Osteoblast (primary cell): ENCODE measurements at regions not wholly inside any gene's neighbourhood (a gene's known extent, or its start where the extent isn't known, plus 50 kb on each side); places are given as distances from the start of the nearest gene placed in this dataset. TPM values are rescaled to one million over a fixed set of nuclear protein-coding genes. Genes with fewer than 3 reads are reported as not detected.

Experiments used
- DNase-seq: peaks from one replicate; pipeline ENCODE4 v3.0.0; 2011; ENCODE audit warnings: low spot score, mixed read lengths; ENCODE audit not compliant: insufficient read length; ENCODE audit errors: missing footprints
- H2AFZ ChIP-seq: 2 replicates; pipeline ENCODE4 v1.6.0; 2011; ENCODE audit warnings: mild to moderate bottlenecking, low read length
- H3K27ac ChIP-seq: 2 replicates; pipeline ENCODE4 v1.5.1; 2011; ENCODE audit warnings: mild to moderate bottlenecking, low read depth, low read length, moderate library complexity
- H3K27me3 ChIP-seq: 2 replicates; pipeline ENCODE4 v1.6.0; 2012; ENCODE audit warnings: mild to moderate bottlenecking, control low read depth, inconsistent platforms, low read length, moderate library complexity; ENCODE audit not compliant: insufficient read depth
- H3K36me3 ChIP-seq: 2 replicates; pipeline ENCODE4 v1.5.1; 2011; ENCODE audit warnings: mild to moderate bottlenecking, low read length, control low read depth, moderate library complexity; ENCODE audit not compliant: insufficient read depth
- H3K4me1 ChIP-seq: 2 replicates; pipeline ENCODE4 v1.5.1; 2011; ENCODE audit warnings: mild to moderate bottlenecking, low read length, control low read depth, moderate library complexity; ENCODE audit not compliant: insufficient read depth
- H3K4me2 ChIP-seq: 2 replicates; pipeline ENCODE4 v1.6.0; 2011; ENCODE audit warnings: mild to moderate bottlenecking, low read length; ENCODE audit not compliant: insufficient read depth
- H3K4me3 ChIP-seq: fragments of 200-600 bp; sonication (generic); 3 replicates; pipeline ENCODE4 v1.5.1; 2012; ENCODE audit warnings: mild to moderate bottlenecking, low read length, inconsistent platforms; ENCODE audit not compliant: insufficient read depth
- H3K79me2 ChIP-seq: 2 replicates; pipeline ENCODE4 v1.6.0; 2012; ENCODE audit warnings: mild to moderate bottlenecking, low read length, control low read depth, inconsistent platforms; ENCODE audit not compliant: insufficient read depth
- H3K9me3 ChIP-seq: 2 replicates; pipeline ENCODE4 v1.5.1; 2011; ENCODE audit warnings: low read depth, low read length, control low read depth
- H4K20me1 ChIP-seq: 2 replicates; pipeline ENCODE4 v1.6.0; 2012; ENCODE audit warnings: mild to moderate bottlenecking, low read length, control low read depth; ENCODE audit not compliant: insufficient read depth
- small RNA-seq: library from RNA; depleted of rRNA; stranded (forward); fragments of <200 nt; gene quantifications from one replicate; pipeline ENCODE3, GENCODE V24; 2012
- TF ChIP-seq, protein P1 (sequence below): IDR thresholded peaks from 2 replicates; pipeline ENCODE4 v1.5.1; 2011; ENCODE audit warnings: mild to moderate bottlenecking, low read depth, low read length, moderate library complexity; ENCODE audit errors: extremely low read depth

DNA sequence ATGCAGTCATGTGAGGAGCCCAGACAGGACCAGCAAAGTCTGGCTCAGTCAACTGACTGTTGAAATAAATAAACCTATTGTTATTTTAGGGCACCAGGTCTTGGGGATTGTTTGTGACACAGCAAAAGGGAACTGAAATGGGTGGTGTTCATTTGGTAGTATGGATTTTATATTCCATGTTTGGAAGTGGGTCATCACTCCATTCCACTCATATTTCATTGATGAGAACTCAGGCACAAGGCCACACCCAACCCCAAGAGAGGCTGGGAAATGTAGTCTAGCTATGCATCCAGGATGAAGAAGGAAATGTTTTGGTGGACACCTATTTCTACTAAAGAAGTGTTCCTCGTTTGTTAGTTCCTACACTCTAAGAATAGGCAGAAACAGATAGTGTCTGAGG is 64.9 kb upstream of the BTBD3 start:
- no peaks in the 10 kb centered on the region for H3K27me3 ChIP-seq
- peak overlapping the region; percentile 34 for H2AFZ ChIP-seq
- DNase-seq = no peak

DNA sequence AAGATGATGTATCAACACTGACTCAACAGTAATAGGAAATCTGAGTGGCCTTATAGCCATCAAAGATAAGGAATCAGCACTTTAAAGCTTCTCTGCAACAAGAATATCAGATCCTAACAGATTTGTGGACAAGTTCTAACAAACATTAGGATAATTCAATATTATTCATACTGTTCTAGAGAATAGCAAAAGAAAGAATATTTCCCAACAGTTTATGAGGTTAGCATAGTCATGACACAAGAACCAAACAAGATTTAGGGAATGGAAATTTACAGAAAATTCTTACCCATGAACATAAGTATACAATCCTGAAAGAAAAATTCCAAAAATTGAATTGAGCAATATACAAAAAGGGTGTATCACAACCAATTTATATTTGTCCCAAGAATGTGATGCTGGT is 64.3 kb upstream of the BTBD3 start:
- Histone ChIP-seq H3K27ac (no peak overlapping the region), H2AFZ (no peak overlapping the region), H3K27me3 (peaks cover 4% of the 10 kb centered on the region), H3K4me2 (no peak overlapping the region), H3K9me3 (no peaks in the 10 kb centered on the region), H3K79me2 (no peaks in the 10 kb centered on the region), H3K36me3 (no peaks in the 10 kb centered on the region), H4K20me1 (no peaks in the 10 kb centered on the region), H3K4me3 (no peak overlapping the region), H3K4me1 (peaks cover 30% of the 10 kb centered on the region)
- no peak for DNase-seq
- TF ChIP-seq, protein P1, sequence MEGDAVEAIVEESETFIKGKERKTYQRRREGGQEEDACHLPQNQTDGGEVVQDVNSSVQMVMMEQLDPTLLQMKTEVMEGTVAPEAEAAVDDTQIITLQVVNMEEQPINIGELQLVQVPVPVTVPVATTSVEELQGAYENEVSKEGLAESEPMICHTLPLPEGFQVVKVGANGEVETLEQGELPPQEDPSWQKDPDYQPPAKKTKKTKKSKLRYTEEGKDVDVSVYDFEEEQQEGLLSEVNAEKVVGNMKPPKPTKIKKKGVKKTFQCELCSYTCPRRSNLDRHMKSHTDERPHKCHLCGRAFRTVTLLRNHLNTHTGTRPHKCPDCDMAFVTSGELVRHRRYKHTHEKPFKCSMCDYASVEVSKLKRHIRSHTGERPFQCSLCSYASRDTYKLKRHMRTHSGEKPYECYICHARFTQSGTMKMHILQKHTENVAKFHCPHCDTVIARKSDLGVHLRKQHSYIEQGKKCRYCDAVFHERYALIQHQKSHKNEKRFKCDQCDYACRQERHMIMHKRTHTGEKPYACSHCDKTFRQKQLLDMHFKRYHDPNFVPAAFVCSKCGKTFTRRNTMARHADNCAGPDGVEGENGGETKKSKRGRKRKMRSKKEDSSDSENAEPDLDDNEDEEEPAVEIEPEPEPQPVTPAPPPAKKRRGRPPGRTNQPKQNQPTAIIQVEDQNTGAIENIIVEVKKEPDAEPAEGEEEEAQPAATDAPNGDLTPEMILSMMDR = no peak

More for the DNA sequence above, 64.9 kb upstream of the BTBD3 start:
- Histone ChIP-seq H3K4me1 (peaks cover 33% of the 10 kb centered on the region), H3K36me3 (no peaks in the 10 kb centered on the region), H3K27ac (no peak overlapping the region), H4K20me1 (no peaks in the 10 kb centered on the region), H3K4me2 (no peak overlapping the region), H3K4me3 (no peak overlapping the region), H3K79me2 (no peaks in the 10 kb centered on the region), H3K9me3 (no peaks in the 10 kb centered on the region)
- TF ChIP-seq, protein P1 = no peak

DNA sequence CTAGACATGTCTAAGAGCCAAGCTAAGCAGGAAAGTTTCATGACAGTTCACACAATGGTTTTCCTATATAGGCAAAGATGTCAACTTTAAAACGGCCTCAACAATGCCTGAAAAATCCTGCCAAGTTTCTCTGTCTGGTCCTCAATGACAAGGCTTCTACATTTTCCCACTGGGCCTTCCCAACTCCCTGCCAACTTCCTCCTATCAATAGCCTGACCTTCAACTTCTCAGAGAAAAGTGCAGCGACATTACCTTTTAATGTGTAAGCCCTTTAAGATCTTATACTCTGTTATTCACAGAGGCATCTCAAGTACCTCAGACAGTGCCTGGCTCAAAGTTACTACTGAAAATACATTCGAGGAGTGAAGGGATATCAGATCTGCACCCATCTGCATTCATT is 56.2 kb upstream of the BTBD3 start:
- H3K27me3 ChIP-seq = peaks cover 12% of the 10 kb centered on the region
- no peaks in the 10 kb centered on the region for H3K9me3 ChIP-seq
- H3K4me2 ChIP-seq = no peak overlapping the region
- TF ChIP-seq, protein P1 = no peak
- peak; percentile 49 for DNase-seq
- H3K36me3 ChIP-seq = no peaks in the 10 kb centered on the region
- H3K4me3 ChIP-seq = no peak overlapping the region
- no peaks in the 10 kb centered on the region for H4K20me1 ChIP-seq
- no peak overlapping the region for H3K27ac ChIP-seq
- no peak overlapping the region for H2AFZ ChIP-seq
- no peaks in the 10 kb centered on the region for H3K4me1 ChIP-seq
- no peaks in the 10 kb centered on the region for H3K79me2 ChIP-seq

DNA sequence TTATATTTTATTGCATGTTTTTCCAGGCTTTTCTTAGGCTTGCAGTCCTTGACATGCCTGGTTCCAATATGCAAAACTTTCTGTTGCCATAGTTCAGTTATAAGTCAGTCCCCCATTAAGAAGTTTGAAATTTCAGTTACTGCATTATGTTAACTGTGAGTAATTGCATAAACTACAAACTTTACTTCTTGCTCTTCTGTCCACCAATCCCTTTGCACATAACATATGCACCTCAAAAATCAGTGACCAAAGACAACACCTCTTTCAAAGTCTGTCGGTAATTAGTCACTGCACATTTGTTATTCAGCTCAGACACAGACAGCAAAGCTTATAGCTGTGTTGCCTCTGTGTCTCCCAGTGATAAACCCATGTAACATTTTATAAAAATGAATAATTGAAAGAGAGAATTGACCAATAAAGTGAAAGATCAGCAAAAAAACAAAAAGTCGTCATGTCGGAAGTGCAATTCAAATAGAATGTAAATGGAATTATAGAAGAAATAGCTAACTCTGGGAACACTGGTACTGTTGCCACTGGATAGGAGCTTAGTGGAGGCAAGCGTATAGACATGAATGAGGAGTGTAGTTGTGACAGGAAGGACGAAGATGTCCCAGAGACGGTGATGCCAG is 50.3 kb upstream of the BTBD3 start:
- Histone ChIP-seq H3K79me2 (no peaks in the 10 kb centered on the region), H3K4me1 (no peaks in the 10 kb centered on the region), H3K4me3 (no peak overlapping the region), H3K36me3 (no peaks in the 10 kb centered on the region), H4K20me1 (no peaks in the 10 kb centered on the region), H2AFZ (no peak overlapping the region), H3K27ac (no peak overlapping the region), H3K4me2 (no peak overlapping the region), H3K27me3 (no peaks in the 10 kb centered on the region), H3K9me3 (no peaks in the 10 kb centered on the region)
- TF ChIP-seq, protein P1 = no peak
- DNase-seq = no peak

Small RNA genes in the stretch of these regions (small RNA-seq; reads per million reads assigned to genes)
- gene AL080274.1 (not detected), gene RN7SKP111 (not detected)
